ENCODE measurements at regions not wholly inside any gene's neighbourhood (a gene's known extent, or its start where the extent isn't known, plus 50 kb on each side); places are given as distances from the start of the nearest gene placed in this dataset.

GRCh38 chr12:30501718-30502117 is 194.0 kb downstream of the IPO8 start:
- TF ChIP-seq CTCF (conservative IDR thresholded peaks at IDR 0.05; ENCODE audit: low read depth, low read length) (no peak), EZH2 (IDR thresholded peaks at IDR 0.05; ENCODE audit: low read length, unreplicated experiment) (no peak), EZH2phosphoT487 (IDR thresholded peaks at IDR 0.05; ENCODE audit: borderline replicate concordance, low read length) (no peak)
